ENCODE measurements at regions not wholly inside any gene's neighbourhood (a gene's known extent, or its start where the extent isn't known, plus 50 kb on each side); places are given as distances from the start of the nearest gene placed in this dataset.
A peak's percentile ranks its signal among the peaks of the same experiment; 100 is the strongest.

DNA sequence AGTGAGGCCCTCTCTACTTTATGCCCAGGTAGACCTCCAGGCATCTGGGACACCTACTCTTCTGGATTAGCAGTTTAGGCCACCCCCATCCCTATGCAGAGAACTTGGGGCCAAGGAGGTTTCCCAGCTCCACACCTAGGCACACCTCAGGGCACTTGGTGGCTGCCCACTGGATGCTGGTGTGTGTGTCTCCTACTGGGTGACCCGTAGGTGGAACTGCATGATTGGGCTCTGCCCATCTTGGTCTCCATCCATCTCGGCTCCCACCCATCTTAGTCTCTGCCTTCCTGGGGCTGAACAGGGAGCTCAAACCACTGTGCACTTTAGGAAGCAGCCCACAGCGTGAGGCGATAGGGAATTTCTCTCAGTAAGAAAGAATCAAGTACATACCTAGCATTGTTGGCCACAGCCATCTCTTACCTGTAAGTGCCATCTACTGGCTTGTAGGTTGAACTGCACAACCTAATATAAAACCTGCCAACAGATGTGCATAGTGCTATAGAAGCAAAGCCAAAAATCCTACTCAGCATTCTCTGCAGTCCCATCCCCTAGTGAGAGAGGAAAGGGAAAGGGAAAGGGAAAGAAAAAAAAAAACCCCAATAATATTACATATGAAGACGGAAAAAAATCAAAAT lies 61.6 kb upstream of the PTPN5 start:
- TF ChIP-seq, protein P1, sequence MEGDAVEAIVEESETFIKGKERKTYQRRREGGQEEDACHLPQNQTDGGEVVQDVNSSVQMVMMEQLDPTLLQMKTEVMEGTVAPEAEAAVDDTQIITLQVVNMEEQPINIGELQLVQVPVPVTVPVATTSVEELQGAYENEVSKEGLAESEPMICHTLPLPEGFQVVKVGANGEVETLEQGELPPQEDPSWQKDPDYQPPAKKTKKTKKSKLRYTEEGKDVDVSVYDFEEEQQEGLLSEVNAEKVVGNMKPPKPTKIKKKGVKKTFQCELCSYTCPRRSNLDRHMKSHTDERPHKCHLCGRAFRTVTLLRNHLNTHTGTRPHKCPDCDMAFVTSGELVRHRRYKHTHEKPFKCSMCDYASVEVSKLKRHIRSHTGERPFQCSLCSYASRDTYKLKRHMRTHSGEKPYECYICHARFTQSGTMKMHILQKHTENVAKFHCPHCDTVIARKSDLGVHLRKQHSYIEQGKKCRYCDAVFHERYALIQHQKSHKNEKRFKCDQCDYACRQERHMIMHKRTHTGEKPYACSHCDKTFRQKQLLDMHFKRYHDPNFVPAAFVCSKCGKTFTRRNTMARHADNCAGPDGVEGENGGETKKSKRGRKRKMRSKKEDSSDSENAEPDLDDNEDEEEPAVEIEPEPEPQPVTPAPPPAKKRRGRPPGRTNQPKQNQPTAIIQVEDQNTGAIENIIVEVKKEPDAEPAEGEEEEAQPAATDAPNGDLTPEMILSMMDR (IDR thresholded peaks at IDR 0.05; ENCODE audit: low read depth, low read length): peak; percentile 35
- TF ChIP-seq, protein P2, sequence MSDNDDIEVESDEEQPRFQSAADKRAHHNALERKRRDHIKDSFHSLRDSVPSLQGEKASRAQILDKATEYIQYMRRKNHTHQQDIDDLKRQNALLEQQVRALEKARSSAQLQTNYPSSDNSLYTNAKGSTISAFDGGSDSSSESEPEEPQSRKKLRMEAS (IDR thresholded peaks at IDR 0.05; ENCODE audit: low read depth, low read length): no peak
